ENCODE measurements at regions not wholly inside any gene's neighbourhood (a gene's known extent, or its start where the extent isn't known, plus 50 kb on each side); places are given as distances from the start of the nearest gene placed in this dataset.

GRCh38 chr2:198968545-198968944, 489.2 kb downstream of the SATB2 start:
- H3K27me3 Mint-ChIP-seq (ENCODE audit: low read depth): peaks cover 4% of the 10 kb centered on the region
- no peaks in the 10 kb centered on the region for H3K4me1 Mint-ChIP-seq (ENCODE audit: low read depth)
- no peak overlapping the region for H3K4me3 Mint-ChIP-seq (ENCODE audit: unreplicated experiment)
- H3K36me3 Mint-ChIP-seq (ENCODE audit: low read depth): no peaks in the 10 kb centered on the region
- no peak for DNase-seq (ENCODE audit: low spot score)
- H3K9me3 Mint-ChIP-seq (ENCODE audit: low read depth): no peaks in the 10 kb centered on the region
- H3K27ac Mint-ChIP-seq (ENCODE audit: unreplicated experiment): no peak overlapping the region
- no peak for TF ChIP-seq CTCF (IDR thresholded peaks at IDR 0.05)

DNA sequence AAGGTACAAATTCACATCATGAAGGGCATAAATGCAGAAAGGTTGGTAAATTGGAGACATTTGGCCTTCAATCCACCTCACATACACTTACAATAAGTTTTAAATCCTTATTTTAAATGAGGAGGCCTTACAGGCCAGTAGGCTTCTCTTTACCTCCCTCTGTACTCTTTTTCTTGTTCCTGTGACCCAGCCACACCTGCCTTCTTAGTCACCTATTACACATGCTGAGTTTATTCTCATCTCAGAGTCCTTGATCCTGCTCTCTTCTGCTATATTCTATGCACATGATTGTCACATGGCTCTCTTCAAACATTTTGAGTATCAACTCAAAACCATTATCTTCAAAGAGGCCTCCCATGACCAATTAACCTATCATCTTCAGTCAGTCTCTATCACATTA, 491.5 kb downstream of the SATB2 start:
- Mint-ChIP-seq H3K4me3 (ENCODE audit: unreplicated experiment) (no peak overlapping the region), H3K27ac (ENCODE audit: unreplicated experiment) (no peak overlapping the region), H3K36me3 (ENCODE audit: low read depth) (no peaks in the 10 kb centered on the region), H3K27me3 (ENCODE audit: low read depth) (peaks cover 4% of the 10 kb centered on the region), H3K9me3 (ENCODE audit: low read depth) (no peaks in the 10 kb centered on the region), H3K4me1 (ENCODE audit: low read depth) (no peaks in the 10 kb centered on the region)
- no peak for TF ChIP-seq CTCF (IDR thresholded peaks at IDR 0.05)
- DNase-seq (ENCODE audit: low spot score): no peak

DNA sequence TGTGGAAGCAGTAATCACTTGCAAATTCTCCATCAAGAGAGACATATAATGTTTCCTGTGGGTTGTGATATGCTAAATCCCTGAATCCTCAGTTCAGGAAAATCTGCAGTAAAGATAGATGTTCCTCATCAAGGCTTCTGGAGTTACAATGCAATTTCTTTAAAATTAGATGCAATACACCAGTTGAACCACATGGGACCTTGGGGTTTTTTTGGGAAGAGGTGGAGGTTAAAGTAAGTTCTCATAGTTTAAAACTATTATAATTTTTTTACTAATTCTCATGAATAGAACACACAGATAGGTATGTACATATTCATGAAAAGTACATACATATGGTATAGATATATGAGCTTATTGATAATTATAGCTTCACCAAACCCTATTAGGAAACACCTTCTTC, 496.2 kb downstream of the SATB2 start:
- Mint-ChIP-seq H3K4me3 (ENCODE audit: unreplicated experiment) (no peak overlapping the region), H3K9me3 (ENCODE audit: low read depth) (no peaks in the 10 kb centered on the region), H3K36me3 (ENCODE audit: low read depth) (no peaks in the 10 kb centered on the region), H3K27ac (ENCODE audit: unreplicated experiment) (no peak overlapping the region), H3K4me1 (ENCODE audit: low read depth) (no peaks in the 10 kb centered on the region), H3K27me3 (ENCODE audit: low read depth) (peaks cover 2% of the 10 kb centered on the region)
- no peak for DNase-seq (ENCODE audit: low spot score)
- TF ChIP-seq CTCF (IDR thresholded peaks at IDR 0.05): peak; percentile 44

- H3K27ac Mint-ChIP-seq (ENCODE audit: unreplicated experiment): no peak overlapping the region
- no peak for DNase-seq (ENCODE audit: low spot score)
- H3K36me3 Mint-ChIP-seq (ENCODE audit: low read depth): no peaks in the 10 kb centered on the region
- H3K4me1 Mint-ChIP-seq (ENCODE audit: low read depth): no peaks in the 10 kb centered on the region
- peaks cover 7% of the 10 kb centered on the region for H3K27me3 Mint-ChIP-seq (ENCODE audit: low read depth)
- H3K4me3 Mint-ChIP-seq (ENCODE audit: unreplicated experiment): no peak overlapping the region
- H3K9me3 Mint-ChIP-seq (ENCODE audit: low read depth): no peaks in the 10 kb centered on the region
- TF ChIP-seq CTCF (IDR thresholded peaks at IDR 0.05): no peak
Measured at GRCh38 chr2:198957181-198957580, 500.6 kb downstream of the SATB2 start.

GRCh38 chr2:198953328-198953727, 504.4 kb downstream of the SATB2 start:
- DNase-seq (ENCODE audit: low spot score): no peak
- Mint-ChIP-seq H3K9me3 (ENCODE audit: low read depth) (no peaks in the 10 kb centered on the region), H3K36me3 (ENCODE audit: low read depth) (no peaks in the 10 kb centered on the region), H3K4me1 (ENCODE audit: low read depth) (no peaks in the 10 kb centered on the region), H3K4me3 (ENCODE audit: unreplicated experiment) (no peak overlapping the region), H3K27ac (ENCODE audit: unreplicated experiment) (no peak overlapping the region), H3K27me3 (ENCODE audit: low read depth) (peaks cover 20% of the 10 kb centered on the region)
- TF ChIP-seq CTCF (IDR thresholded peaks at IDR 0.05): no peak

Data from chondrocyte (in vitro differentiated cells).